ENCODE measurements at regions not wholly inside any gene's neighbourhood (a gene's known extent, or its start where the extent isn't known, plus 50 kb on each side); places are given as distances from the start of the nearest gene placed in this dataset.

DNA sequence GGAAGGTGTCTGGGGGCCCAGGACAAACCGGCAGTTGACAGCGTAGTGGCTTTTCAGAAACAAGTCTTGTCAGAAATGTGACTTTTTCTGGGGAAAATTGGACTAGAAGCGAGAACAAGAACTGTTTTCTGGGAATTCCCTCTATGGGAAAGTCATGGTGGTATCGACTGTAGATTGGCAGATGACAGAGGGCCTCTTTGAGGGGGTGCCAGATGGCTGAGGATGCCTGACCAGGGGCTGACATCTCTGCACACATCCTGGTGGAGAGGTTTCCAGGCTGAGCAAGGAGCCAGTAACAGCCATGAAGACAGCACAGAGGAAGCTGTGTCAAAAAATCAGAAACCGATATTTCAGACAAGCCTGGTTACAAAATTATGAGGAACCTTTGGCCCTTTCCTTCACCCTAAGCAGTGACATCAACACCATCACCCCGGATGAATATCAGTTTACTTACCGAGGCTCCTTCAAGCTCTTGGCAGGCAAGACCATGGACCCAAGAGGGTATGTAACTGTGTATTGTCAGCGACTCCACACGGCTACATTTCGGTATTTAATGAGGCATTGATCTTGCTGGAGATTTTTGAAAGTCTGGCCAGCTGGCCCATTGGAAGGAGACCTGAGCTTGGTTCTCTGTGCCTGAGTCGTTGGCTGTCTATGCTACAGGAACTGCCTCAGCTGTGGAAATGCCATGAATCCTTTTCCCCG, 1525.3 kb upstream of the TMEM132C start:
- no peak for TF ChIP-seq EZH2 (IDR thresholded peaks at IDR 0.05; ENCODE audit: borderline replicate concordance, insufficient read depth, low read depth, low read length, poor library complexity, severe bottlenecking)
- TF ChIP-seq, protein P1, sequence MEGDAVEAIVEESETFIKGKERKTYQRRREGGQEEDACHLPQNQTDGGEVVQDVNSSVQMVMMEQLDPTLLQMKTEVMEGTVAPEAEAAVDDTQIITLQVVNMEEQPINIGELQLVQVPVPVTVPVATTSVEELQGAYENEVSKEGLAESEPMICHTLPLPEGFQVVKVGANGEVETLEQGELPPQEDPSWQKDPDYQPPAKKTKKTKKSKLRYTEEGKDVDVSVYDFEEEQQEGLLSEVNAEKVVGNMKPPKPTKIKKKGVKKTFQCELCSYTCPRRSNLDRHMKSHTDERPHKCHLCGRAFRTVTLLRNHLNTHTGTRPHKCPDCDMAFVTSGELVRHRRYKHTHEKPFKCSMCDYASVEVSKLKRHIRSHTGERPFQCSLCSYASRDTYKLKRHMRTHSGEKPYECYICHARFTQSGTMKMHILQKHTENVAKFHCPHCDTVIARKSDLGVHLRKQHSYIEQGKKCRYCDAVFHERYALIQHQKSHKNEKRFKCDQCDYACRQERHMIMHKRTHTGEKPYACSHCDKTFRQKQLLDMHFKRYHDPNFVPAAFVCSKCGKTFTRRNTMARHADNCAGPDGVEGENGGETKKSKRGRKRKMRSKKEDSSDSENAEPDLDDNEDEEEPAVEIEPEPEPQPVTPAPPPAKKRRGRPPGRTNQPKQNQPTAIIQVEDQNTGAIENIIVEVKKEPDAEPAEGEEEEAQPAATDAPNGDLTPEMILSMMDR (IDR thresholded peaks at IDR 0.05) = no peak

Data from B cell (primary cell).